MM.1S (cell line): ENCODE measurements at regions not wholly inside any gene's neighbourhood (a gene's known extent, or its start where the extent isn't known, plus 50 kb on each side); places are given as distances from the start of the nearest gene placed in this dataset.
"Not testable (repeated sequence)": the region's sequence is repeated elsewhere in the genome, so short reads cannot be mapped to it uniquely, and the experiment has no call there.

Experiments
- DNase-seq: peaks from one replicate; pipeline ENCODE4 v3.0.0-alpha.2; 2015
- H2AFZ ChIP-seq: fragments of 300-600 bp; sonication (generic); 2 replicates; pipeline ENCODE4 v1.6.0; 2016; ENCODE audit warnings: antibody characterized with exemption, low read length
- H3F3A ChIP-seq: fragments of 300-600 bp; sonication (generic); 2 replicates; pipeline ENCODE4 v1.6.1; 2016; ENCODE audit warnings: mild to moderate bottlenecking, antibody characterized with exemption, low read length, moderate library complexity, mixed read lengths; ENCODE audit not compliant: insufficient read depth
- H3K27ac ChIP-seq: fragments of 300-600 bp; sonication (generic); 2 replicates; pipeline ENCODE4 v1.5.1; 2016; ENCODE audit warnings: mild to moderate bottlenecking, low read length
- H3K27me3 ChIP-seq: fragments of 300-600 bp; sonication (generic); replicated peaks from 2 replicates; pipeline ENCODE4 v1.6.0; 2016; ENCODE audit warnings: low read length; ENCODE audit not compliant: insufficient read depth
- H3K36me3 ChIP-seq: fragments of 300-600 bp; sonication (generic); replicated peaks from 2 replicates; pipeline ENCODE4 v1.6.1; 2016; ENCODE audit warnings: mild to moderate bottlenecking, low read length, mixed read lengths; ENCODE audit not compliant: insufficient read depth
- H3K4me1 ChIP-seq: fragments of 300-600 bp; sonication (generic); 2 replicates; pipeline ENCODE4 v1.6.1; 2016; ENCODE audit warnings: low read length, mixed read lengths
- H3K4me2 ChIP-seq: fragments of 300-600 bp; sonication (generic); 2 replicates; pipeline ENCODE4 v1.6.0; 2016; ENCODE audit warnings: low read depth, low read length
- H3K4me3 ChIP-seq: fragments of 300-600 bp; sonication (generic); 2 replicates; pipeline ENCODE4 v1.5.1; 2016; ENCODE audit warnings: low read length, mixed read lengths
- H3K79me2 ChIP-seq: fragments of 300-600 bp; sonication (generic); 2 replicates; pipeline ENCODE4 v1.6.1; 2016; ENCODE audit warnings: mixed run types, low read length, mixed read lengths
- H3K9ac ChIP-seq: fragments of 300-600 bp; sonication (generic); 2 replicates; pipeline ENCODE4 v1.6.1; 2016; ENCODE audit warnings: low read length, mixed read lengths
- H3K9me2 ChIP-seq: fragments of 300-600 bp; sonication (generic); replicated peaks from 2 replicates; pipeline ENCODE4 v1.6.1; 2016; ENCODE audit warnings: mild to moderate bottlenecking, low read length, mixed read lengths; ENCODE audit not compliant: insufficient read depth
- H3K9me3 ChIP-seq: fragments of 300-600 bp; sonication (generic); replicated peaks from 2 replicates; pipeline ENCODE4 v1.6.1; 2016; ENCODE audit warnings: mild to moderate bottlenecking, low read length, mixed read lengths; ENCODE audit not compliant: insufficient read depth
- H4K20me1 ChIP-seq: fragments of 300-600 bp; sonication (generic); 2 replicates; pipeline ENCODE4 v1.6.1; 2016; ENCODE audit warnings: mild to moderate bottlenecking, low read length, moderate library complexity, mixed read lengths; ENCODE audit not compliant: insufficient read depth
- EZH2 ChIP-seq: fragments of 300-600 bp; sonication (generic); optimal IDR thresholded peaks from 2 replicates; pipeline ENCODE3; 2017; ENCODE audit warnings: low read depth, mild to moderate bottlenecking, antibody characterized with exemption, low read length, mixed read lengths
- EZH2phosphoT487 ChIP-seq: fragments of 300-600 bp; sonication (generic); IDR thresholded peaks from 2 replicates; pipeline ENCODE4 v1.6.1; 2018; ENCODE audit warnings: antibody characterized with exemption, low read length
- TF ChIP-seq, protein P1 (sequence below): fragments of 300-600 bp; sonication (generic); IDR thresholded peaks from 2 replicates; pipeline ENCODE4 v1.5.1; 2016; ENCODE audit warnings: antibody characterized with exemption, low read length, mixed read lengths

DNA sequence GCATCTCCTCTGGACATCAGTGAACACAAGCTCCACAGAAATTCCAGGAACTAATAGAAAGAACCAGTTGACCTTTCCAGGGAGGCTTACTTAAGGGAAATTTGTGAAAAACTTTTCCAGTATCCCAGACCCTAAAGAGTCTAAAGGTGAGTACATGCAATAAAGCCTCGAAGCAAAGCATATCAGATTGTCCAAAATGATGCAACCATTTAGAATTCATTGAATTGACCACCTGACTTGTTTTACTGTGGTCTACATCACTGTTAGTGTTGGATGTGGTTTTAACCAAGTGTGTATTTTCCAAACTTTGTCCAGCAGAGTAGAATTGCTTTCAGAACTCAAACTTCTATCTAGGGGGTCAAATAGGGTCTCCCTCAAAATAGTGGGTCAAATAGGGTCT is 76.3 kb upstream of the TIAM1 start:
- Histone ChIP-seq H3K79me2 (peaks cover 32% of the 10 kb centered on the region), H3K27me3 (no peaks in the 10 kb centered on the region), H3K9me3 (no peaks in the 10 kb centered on the region), H3K36me3 (no peaks in the 10 kb centered on the region), H3F3A (no peaks in the 10 kb centered on the region), H3K27ac (no peak overlapping the region), H3K4me3 (no peak overlapping the region), H3K4me2 (no peak overlapping the region), H2AFZ (no peak overlapping the region), H3K9me2 (no peaks in the 10 kb centered on the region), H4K20me1 (no peaks in the 10 kb centered on the region), H3K4me1 (peaks cover 3% of the 10 kb centered on the region; the same call in 1 of the 2 replicates), H3K9ac (no peak overlapping the region)
- TF ChIP-seq EZH2 (no peak), EZH2phosphoT487 (no peak)
- no peak for DNase-seq

DNA sequence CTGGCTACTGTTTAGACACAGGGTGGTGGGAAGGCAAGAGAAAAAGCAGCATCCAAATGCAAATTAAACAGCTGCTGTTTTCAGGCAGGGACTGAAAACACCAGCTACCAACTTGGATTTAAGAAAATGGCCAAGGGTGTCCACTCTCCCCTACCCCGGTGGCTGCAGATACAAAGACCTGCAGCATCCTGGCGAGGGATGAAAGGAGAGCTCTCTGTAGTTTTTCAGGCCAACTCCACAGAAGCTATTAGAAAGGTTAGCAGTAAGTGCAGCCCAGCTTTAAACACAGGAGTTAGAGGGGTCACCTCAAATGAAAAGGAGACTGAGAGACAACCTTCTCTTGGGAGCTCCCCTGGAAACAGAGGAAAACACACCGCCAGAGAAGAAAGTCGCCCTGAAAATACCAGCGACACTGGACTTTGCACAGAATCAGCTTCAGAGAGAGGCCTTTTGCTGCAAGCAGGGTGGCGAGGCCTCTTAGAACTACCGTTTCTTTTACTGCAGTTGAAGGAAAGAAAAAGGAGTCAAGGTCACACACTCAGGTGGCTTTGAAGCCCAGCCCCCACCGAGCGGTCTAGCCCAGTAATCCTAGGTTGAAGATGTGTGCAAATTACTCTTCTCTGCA is 74.4 kb upstream of the TIAM1 start:
- TF ChIP-seq, protein P1, sequence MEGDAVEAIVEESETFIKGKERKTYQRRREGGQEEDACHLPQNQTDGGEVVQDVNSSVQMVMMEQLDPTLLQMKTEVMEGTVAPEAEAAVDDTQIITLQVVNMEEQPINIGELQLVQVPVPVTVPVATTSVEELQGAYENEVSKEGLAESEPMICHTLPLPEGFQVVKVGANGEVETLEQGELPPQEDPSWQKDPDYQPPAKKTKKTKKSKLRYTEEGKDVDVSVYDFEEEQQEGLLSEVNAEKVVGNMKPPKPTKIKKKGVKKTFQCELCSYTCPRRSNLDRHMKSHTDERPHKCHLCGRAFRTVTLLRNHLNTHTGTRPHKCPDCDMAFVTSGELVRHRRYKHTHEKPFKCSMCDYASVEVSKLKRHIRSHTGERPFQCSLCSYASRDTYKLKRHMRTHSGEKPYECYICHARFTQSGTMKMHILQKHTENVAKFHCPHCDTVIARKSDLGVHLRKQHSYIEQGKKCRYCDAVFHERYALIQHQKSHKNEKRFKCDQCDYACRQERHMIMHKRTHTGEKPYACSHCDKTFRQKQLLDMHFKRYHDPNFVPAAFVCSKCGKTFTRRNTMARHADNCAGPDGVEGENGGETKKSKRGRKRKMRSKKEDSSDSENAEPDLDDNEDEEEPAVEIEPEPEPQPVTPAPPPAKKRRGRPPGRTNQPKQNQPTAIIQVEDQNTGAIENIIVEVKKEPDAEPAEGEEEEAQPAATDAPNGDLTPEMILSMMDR = no peak
- TF ChIP-seq EZH2phosphoT487 (no peak), EZH2 (no peak)

DNA sequence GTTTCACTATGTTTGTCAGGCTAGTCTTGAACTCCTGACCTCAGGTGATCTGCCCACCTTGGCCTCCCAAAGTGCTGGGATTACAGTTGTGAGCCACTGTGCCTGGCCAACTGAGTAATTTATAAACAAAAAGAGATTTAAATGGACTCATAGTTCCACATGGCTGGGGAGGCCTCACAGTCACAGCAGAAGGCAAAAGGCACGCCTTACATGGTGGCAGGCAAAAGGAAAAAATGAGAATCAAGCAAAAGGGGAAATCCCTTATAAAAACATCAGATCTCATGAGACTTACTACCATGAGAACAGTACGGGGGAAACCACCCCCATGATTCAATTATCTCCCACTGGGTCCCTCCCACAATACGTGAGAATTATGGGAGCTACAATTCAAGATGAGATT is 73.2 kb upstream of the TIAM1 start:
- not testable (repeated sequence) for H3K4me2 ChIP-seq, H3K4me3 ChIP-seq, H3K27me3 ChIP-seq, H3K27ac ChIP-seq, H3F3A ChIP-seq, DNase-seq, H3K36me3 ChIP-seq, H4K20me1 ChIP-seq, H3K9ac ChIP-seq, H2AFZ ChIP-seq, H3K9me3 ChIP-seq, H3K9me2 ChIP-seq, H3K4me1 ChIP-seq
- peaks cover 26% of the 10 kb centered on the region for H3K79me2 ChIP-seq

More for the DNA sequence above, 74.4 kb upstream of the TIAM1 start:
- Histone ChIP-seq H3K27me3 (no peaks in the 10 kb centered on the region), H3K4me1 (no peaks in the 10 kb centered on the region), H3K9me3 (no peaks in the 10 kb centered on the region), H3K27ac (no peak overlapping the region), H3K79me2 (peaks cover 33% of the 10 kb centered on the region), H4K20me1 (no peaks in the 10 kb centered on the region), H2AFZ (no peak overlapping the region), H3K4me3 (no peak overlapping the region), H3F3A (no peaks in the 10 kb centered on the region), H3K9me2 (no peaks in the 10 kb centered on the region), H3K4me2 (no peak overlapping the region), H3K9ac (no peak overlapping the region), H3K36me3 (peaks cover 5% of the 10 kb centered on the region; the same call in 1 of the 2 replicates)
- no peak for DNase-seq

DNA sequence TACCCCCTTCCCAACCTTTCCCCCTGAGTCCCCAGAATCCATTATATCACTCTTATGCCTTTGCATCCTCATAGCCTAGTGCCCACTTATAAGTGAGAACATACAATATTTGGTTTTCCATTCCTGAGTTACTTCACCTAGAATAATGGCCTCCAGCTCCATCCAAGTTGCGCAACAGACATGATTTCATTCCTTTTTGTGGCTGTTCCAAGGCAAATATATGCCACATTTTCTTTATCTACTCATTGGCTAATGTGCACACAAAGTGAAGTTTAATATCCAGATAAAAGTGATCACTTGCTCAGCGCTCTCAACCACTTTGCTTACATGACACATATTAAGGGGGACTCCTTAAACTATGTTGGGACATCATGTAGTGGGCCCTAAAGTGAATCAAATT is 72.4 kb upstream of the TIAM1 start:
- Histone ChIP-seq H3K9me3 (no peaks in the 10 kb centered on the region), H3K79me2 (peaks cover 19% of the 10 kb centered on the region), H3K27me3 (no peaks in the 10 kb centered on the region), H3K4me3 (no peak overlapping the region), H3F3A (no peaks in the 10 kb centered on the region), H3K36me3 (peaks cover 5% of the 10 kb centered on the region; the same call in 1 of the 2 replicates), H3K4me2 (no peak overlapping the region), H3K4me1 (peaks cover 4% of the 10 kb centered on the region; the same call in 1 of the 2 replicates), H4K20me1 (no peaks in the 10 kb centered on the region), H3K9ac (no peak overlapping the region), H3K27ac (no peak overlapping the region), H2AFZ (no peak overlapping the region), H3K9me2 (no peaks in the 10 kb centered on the region)
- no peak for DNase-seq
- TF ChIP-seq EZH2phosphoT487 = no peak
- TF ChIP-seq, protein P1 = no peak
- no peak for TF ChIP-seq EZH2
